ENCODE measurements at regions not wholly inside any gene's neighbourhood (a gene's known extent, or its start where the extent isn't known, plus 50 kb on each side); places are given as distances from the start of the nearest gene placed in this dataset.

DNA sequence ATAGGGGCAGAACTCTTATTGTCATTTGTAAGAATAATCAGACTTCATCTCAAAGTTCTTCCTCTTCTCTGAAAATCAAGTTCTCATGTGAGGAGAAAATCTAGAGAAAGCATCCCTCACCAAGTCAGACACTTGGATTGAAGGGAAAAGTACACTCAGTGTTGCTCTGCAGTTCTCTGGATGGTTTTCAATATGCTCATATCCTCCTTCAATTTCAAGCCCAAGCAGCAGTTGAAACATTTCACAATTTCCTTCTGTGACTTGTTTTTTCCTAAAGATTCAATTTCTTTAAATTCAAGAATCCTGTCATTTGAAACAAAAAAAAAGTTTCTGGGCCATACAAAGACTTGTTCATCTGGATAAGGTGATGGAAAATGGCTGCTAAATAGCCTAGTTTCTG, 140.2 kb upstream of the AHI1 start:
- Histone ChIP-seq H3K36me3 (ENCODE audit: insufficient read depth, low read depth, low read length) (no peaks in the 10 kb centered on the region), H3K9ac (ENCODE audit: low read depth, low read length) (no peak overlapping the region), H3K27ac (ENCODE audit: low read length) (no peak overlapping the region), H3K4me1 (ENCODE audit: insufficient read depth, low read length) (no peaks in the 10 kb centered on the region), H3K27me3 (ENCODE audit: insufficient read depth, low read length) (no peaks in the 10 kb centered on the region), H3K4me3 (ENCODE audit: low read length) (no peak overlapping the region), H3K9me3 (ENCODE audit: insufficient read depth, low read depth, low read length) (no peaks in the 10 kb centered on the region)

GRCh38 chr6:135638108-135638507, 140.6 kb upstream of the AHI1 start:
- Histone ChIP-seq H3K9ac (ENCODE audit: low read depth, low read length) (no peak overlapping the region), H3K27me3 (ENCODE audit: insufficient read depth, low read length) (no peaks in the 10 kb centered on the region), H3K9me3 (ENCODE audit: insufficient read depth, low read depth, low read length) (no peaks in the 10 kb centered on the region), H3K4me3 (ENCODE audit: low read length) (no peak overlapping the region), H3K36me3 (ENCODE audit: insufficient read depth, low read depth, low read length) (no peaks in the 10 kb centered on the region), H3K27ac (ENCODE audit: low read length) (no peak overlapping the region), H3K4me1 (ENCODE audit: insufficient read depth, low read length) (no peaks in the 10 kb centered on the region)

DNA sequence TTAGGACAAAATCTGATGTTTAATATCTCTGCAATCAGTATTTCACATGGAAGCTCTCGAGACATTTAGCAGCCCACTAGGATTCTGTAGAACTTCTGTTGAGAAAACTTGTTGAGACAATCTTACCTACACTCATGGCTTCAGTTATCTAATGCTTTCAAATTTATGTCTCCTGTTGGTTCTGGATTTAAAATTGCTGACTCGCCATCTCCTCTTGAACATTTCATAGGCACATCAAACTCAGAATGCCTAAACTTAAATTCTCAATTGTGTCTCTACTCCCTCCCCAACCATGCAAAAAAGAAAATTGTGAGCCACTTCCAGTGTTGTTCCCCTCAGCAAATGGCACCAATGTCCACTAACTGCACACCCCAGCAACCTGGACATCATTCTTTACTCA, 142.5 kb upstream of the AHI1 start:
- H3K27ac ChIP-seq (ENCODE audit: low read length), result no peak overlapping the region
- H3K36me3 ChIP-seq (ENCODE audit: insufficient read depth, low read depth, low read length), result no peaks in the 10 kb centered on the region
- no peaks in the 10 kb centered on the region for H3K9me3 ChIP-seq (ENCODE audit: insufficient read depth, low read depth, low read length)
- no peaks in the 10 kb centered on the region for H3K4me1 ChIP-seq (ENCODE audit: insufficient read depth, low read length)
- no peak overlapping the region for H3K9ac ChIP-seq (ENCODE audit: low read depth, low read length)
- H3K27me3 ChIP-seq (ENCODE audit: insufficient read depth, low read length), result no peaks in the 10 kb centered on the region
- no peak overlapping the region for H3K4me3 ChIP-seq (ENCODE audit: low read length)

- Histone ChIP-seq H3K9me3 (ENCODE audit: insufficient read depth, low read depth, low read length) (no peaks in the 10 kb centered on the region), H3K27ac (ENCODE audit: low read length) (no peak overlapping the region), H3K9ac (ENCODE audit: low read depth, low read length) (no peak overlapping the region), H3K36me3 (ENCODE audit: insufficient read depth, low read depth, low read length) (no peaks in the 10 kb centered on the region), H3K4me1 (ENCODE audit: insufficient read depth, low read length) (no peaks in the 10 kb centered on the region), H3K4me3 (ENCODE audit: low read length) (no peak overlapping the region), H3K27me3 (ENCODE audit: insufficient read depth, low read length) (no peaks in the 10 kb centered on the region)
These were observed 143.0 kb upstream of the AHI1 start for GRCh38 chr6:135640449-135641111.

DNA sequence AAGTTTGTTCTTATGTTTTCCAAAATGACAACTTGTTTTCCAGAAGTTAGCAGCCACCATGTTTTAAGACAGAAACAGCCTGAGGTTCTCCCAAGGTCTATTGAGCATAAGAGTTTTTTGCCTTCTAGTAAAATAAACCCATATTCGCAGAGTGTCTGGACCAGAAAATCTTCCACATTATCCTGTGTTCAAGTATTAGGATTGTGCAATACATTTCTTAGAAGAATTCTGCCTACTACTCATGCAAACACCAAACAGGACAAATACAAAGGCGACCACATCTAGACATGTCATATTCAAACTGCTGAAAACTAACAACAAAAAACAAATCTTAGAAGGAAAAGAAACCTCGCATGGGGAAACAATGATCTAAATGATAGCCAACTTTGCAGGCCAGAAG, 145.4 kb upstream of the AHI1 start:
- Histone ChIP-seq H3K9me3 (ENCODE audit: insufficient read depth, low read depth, low read length) (no peaks in the 10 kb centered on the region), H3K9ac (ENCODE audit: low read depth, low read length) (no peak overlapping the region), H3K27ac (ENCODE audit: low read length) (no peak overlapping the region), H3K27me3 (ENCODE audit: insufficient read depth, low read length) (no peaks in the 10 kb centered on the region), H3K36me3 (ENCODE audit: insufficient read depth, low read depth, low read length) (no peaks in the 10 kb centered on the region), H3K4me1 (ENCODE audit: insufficient read depth, low read length) (no peaks in the 10 kb centered on the region), H3K4me3 (ENCODE audit: low read length) (no peak overlapping the region)

DNA sequence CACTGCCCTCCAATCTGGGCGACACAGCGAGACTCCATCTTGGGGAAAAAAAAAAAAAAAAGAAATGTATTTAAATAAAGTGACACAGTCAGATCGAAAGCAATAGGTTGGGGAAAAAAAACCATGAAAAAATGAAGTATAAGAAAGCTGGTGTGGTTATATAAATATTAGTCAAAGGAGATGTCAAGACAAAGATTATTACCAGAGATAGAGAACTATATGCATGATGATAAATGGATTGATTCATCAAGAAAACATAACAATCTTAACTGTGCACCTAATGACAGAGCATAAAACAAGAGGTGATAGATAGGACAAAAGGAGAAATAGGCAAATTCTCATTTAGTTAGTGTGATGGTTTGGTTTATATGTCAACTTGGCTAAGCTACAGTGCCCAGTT, 146.9 kb upstream of the AHI1 start:
- no peak overlapping the region for H3K4me3 ChIP-seq (ENCODE audit: low read length)

GRCh38 chr6:135647521-135647920, 150.0 kb upstream of the AHI1 start:
- Histone ChIP-seq H3K27me3 (ENCODE audit: insufficient read depth, low read length) (no peaks in the 10 kb centered on the region), H3K36me3 (ENCODE audit: insufficient read depth, low read depth, low read length) (no peaks in the 10 kb centered on the region), H3K9me3 (ENCODE audit: insufficient read depth, low read depth, low read length) (peaks cover 6% of the 10 kb centered on the region; the same call in 1 of the 2 replicates), H3K4me3 (ENCODE audit: low read length) (no peak overlapping the region), H3K27ac (ENCODE audit: low read length) (no peak overlapping the region), H3K9ac (ENCODE audit: low read depth, low read length) (no peak overlapping the region), H3K4me1 (ENCODE audit: insufficient read depth, low read length) (no peaks in the 10 kb centered on the region)

More for the DNA sequence above, 146.9 kb upstream of the AHI1 start:
- Histone ChIP-seq H3K27ac (ENCODE audit: low read length) (no peak overlapping the region), H3K9ac (ENCODE audit: low read depth, low read length) (no peak overlapping the region), H3K36me3 (ENCODE audit: insufficient read depth, low read depth, low read length) (no peaks in the 10 kb centered on the region), H3K4me1 (ENCODE audit: insufficient read depth, low read length) (no peaks in the 10 kb centered on the region), H3K27me3 (ENCODE audit: insufficient read depth, low read length) (no peaks in the 10 kb centered on the region), H3K9me3 (ENCODE audit: insufficient read depth, low read depth, low read length) (no peaks in the 10 kb centered on the region; the same call in 1 of the 2 replicates)

- Histone ChIP-seq H3K9ac (ENCODE audit: low read depth, low read length) (no peak overlapping the region), H3K4me3 (ENCODE audit: low read length) (no peak overlapping the region), H3K27ac (ENCODE audit: low read length) (no peak overlapping the region)
These were observed 154.6 kb upstream of the AHI1 start for GRCh38 chr6:135651964-135652755.

GRCh38 chr6:135655055-135655454, 157.5 kb upstream of the AHI1 start:
- Histone ChIP-seq H3K4me3 (ENCODE audit: low read length) (no peak overlapping the region), H3K27me3 (ENCODE audit: insufficient read depth, low read length) (no peaks in the 10 kb centered on the region), H3K27ac (ENCODE audit: low read length) (no peak overlapping the region), H3K9ac (ENCODE audit: low read depth, low read length) (no peak overlapping the region), H3K36me3 (ENCODE audit: insufficient read depth, low read depth, low read length) (no peaks in the 10 kb centered on the region), H3K4me1 (ENCODE audit: insufficient read depth, low read length) (no peaks in the 10 kb centered on the region), H3K9me3 (ENCODE audit: insufficient read depth, low read depth, low read length) (peaks cover 10% of the 10 kb centered on the region; the same call in 1 of the 2 replicates)

More at GRCh38 chr6:135651964-135652755, 154.6 kb upstream of the AHI1 start:
- Histone ChIP-seq H3K27me3 (ENCODE audit: insufficient read depth, low read length) (no peaks in the 10 kb centered on the region), H3K36me3 (ENCODE audit: insufficient read depth, low read depth, low read length) (no peaks in the 10 kb centered on the region), H3K9me3 (ENCODE audit: insufficient read depth, low read depth, low read length) (peaks cover 10% of the 10 kb centered on the region; the same call in 1 of the 2 replicates), H3K4me1 (ENCODE audit: insufficient read depth, low read length) (no peaks in the 10 kb centered on the region)

- Histone ChIP-seq H3K4me1 (ENCODE audit: insufficient read depth, low read length) (no peaks in the 10 kb centered on the region), H3K36me3 (ENCODE audit: insufficient read depth, low read depth, low read length) (no peaks in the 10 kb centered on the region), H3K27me3 (ENCODE audit: insufficient read depth, low read length) (no peaks in the 10 kb centered on the region), H3K9me3 (ENCODE audit: insufficient read depth, low read depth, low read length) (peaks cover 3% of the 10 kb centered on the region; the same call in 1 of the 2 replicates), H3K9ac (ENCODE audit: low read depth, low read length) (no peak overlapping the region), H3K4me3 (ENCODE audit: low read length) (no peak overlapping the region), H3K27ac (ENCODE audit: low read length) (no peak overlapping the region)
These were observed 159.7 kb upstream of the AHI1 start for GRCh38 chr6:135657207-135657606.

DNA sequence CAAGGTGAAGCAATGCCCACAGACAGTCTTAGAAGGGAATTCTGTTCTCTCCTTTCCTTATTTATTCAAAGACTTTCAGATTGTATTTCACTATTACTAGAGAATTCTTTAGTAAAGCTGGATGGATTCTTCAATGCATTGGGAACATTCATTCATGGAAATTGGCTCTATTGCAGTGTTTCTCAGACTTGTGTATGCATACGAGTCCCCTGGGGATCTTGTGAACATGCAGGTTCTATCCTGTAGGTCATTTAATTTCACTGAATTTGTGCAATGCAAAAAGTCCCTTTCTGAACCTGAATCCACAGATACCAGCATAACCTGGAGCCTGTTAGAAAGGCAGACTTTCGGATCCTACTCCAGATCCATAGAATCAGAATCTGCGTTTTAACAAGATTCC, 160.9 kb upstream of the AHI1 start:
- no peak overlapping the region for H3K4me3 ChIP-seq (ENCODE audit: low read length)
- no peaks in the 10 kb centered on the region for H3K4me1 ChIP-seq (ENCODE audit: insufficient read depth, low read length)
- no peaks in the 10 kb centered on the region for H3K27me3 ChIP-seq (ENCODE audit: insufficient read depth, low read length)
- H3K9ac ChIP-seq (ENCODE audit: low read depth, low read length), result no peak overlapping the region
- peaks cover 3% of the 10 kb centered on the region; the same call in 1 of the 2 replicates for H3K9me3 ChIP-seq (ENCODE audit: insufficient read depth, low read depth, low read length)
- H3K27ac ChIP-seq (ENCODE audit: low read length), result no peak overlapping the region
- no peaks in the 10 kb centered on the region for H3K36me3 ChIP-seq (ENCODE audit: insufficient read depth, low read depth, low read length)

DNA sequence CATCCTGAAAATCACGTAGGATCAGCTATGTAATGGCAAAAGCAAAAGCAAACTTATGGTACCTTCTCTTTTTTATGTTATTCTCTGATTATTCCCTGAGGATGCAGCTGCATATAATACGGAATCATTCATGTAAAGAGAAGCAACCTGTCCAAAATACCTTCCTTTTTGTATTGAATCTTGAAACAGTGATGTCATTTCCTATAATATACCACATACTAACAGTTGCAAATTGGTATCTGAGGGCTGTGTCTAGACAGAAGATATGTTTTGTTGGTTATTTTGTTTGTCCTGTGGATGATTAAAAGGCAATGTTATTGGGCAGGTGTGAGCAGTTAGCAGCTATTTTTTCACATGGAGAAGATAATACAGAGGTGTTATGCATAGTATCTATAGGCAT, 161.4 kb upstream of the AHI1 start:
- no peak overlapping the region for H3K4me3 ChIP-seq (ENCODE audit: low read length)
- H3K27me3 ChIP-seq (ENCODE audit: insufficient read depth, low read length), result no peaks in the 10 kb centered on the region
- H3K9me3 ChIP-seq (ENCODE audit: insufficient read depth, low read depth, low read length), result peaks cover 3% of the 10 kb centered on the region; the same call in 1 of the 2 replicates
- no peak overlapping the region for H3K27ac ChIP-seq (ENCODE audit: low read length)
- no peaks in the 10 kb centered on the region for H3K4me1 ChIP-seq (ENCODE audit: insufficient read depth, low read length)
- H3K9ac ChIP-seq (ENCODE audit: low read depth, low read length), result no peak overlapping the region
- no peaks in the 10 kb centered on the region for H3K36me3 ChIP-seq (ENCODE audit: insufficient read depth, low read depth, low read length)

All from iPS-20b (cell line).